Sciatic nerve (tissue), 2 donors: ENCODE measurements at regions not wholly inside any gene's neighbourhood (a gene's known extent, or its start where the extent isn't known, plus 50 kb on each side); places are given as distances from the start of the nearest gene placed in this dataset.
"Not testable (repeated sequence)": the region's sequence is repeated elsewhere in the genome, so short reads cannot be mapped to it uniquely, and the experiment has no call there.

ENCODE experiments used
- ATAC-seq: fragments of 200-7000 bp; cut with Tn5 transposase; one replicate; pipeline ENCODE4 v1.9.1; 2020; ENCODE audit warnings: mild to moderate bottlenecking, moderate library complexity
- DNase-seq: peaks from one replicate; pipeline ENCODE4 v3.0.0-alpha.2; 2020; ENCODE audit warnings: low spot score
- intact Hi-C: fragments of 100-400 bp; cut with DNase I; formaldehyde crosslinking; loops from one replicate; pipeline ENCODE4 v1.14.2; 2022
- donor health status: DM: no; HTN: no; CAD: no.
- donor health status: DM: no; HTN: no; CAD: no.

DNA sequence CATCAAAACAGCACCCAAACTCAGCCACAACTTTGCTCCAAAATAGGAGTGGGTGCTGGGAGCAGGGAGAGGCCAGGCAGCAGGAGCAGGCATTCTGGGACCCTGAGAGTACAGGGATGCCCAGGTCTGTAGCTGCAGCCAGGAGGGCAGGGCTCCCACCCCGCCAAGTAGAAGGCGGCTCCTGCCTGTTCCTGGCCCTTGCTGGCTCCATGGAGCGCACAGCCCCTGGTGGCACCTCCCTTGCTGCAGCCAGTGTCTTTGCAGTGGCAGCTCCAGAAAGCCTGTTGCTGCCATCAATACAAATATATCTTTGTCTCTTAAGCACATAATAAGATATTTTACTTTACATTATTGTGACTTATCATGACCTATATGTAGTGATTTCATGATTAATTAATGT, 1096.5 kb downstream of the FSCB start:
- DNase-seq (no peak), ATAC-seq (no peak)
- intact Hi-C loops = no loop called here

DNA sequence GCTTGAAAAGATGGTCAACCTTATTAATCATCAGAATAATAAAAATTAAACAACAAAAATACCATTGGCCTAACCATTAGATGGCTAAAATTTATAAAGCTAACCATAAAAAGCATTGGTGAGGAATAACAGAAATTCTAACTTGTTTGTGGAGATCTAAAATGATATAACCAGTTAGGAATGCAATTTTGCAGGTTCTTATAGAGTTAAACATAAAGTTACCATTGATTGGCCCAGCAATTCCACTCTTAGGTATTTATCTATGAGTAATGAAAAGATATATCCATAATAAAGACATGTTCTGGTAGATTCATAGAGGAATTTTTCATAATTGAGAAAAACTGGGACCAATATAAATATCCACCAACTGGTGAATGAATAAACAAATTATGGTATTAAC, 1098.6 kb downstream of the FSCB start:
- no peak for ATAC-seq
- intact Hi-C loops = no loop called here
- DNase-seq = no peak

DNA sequence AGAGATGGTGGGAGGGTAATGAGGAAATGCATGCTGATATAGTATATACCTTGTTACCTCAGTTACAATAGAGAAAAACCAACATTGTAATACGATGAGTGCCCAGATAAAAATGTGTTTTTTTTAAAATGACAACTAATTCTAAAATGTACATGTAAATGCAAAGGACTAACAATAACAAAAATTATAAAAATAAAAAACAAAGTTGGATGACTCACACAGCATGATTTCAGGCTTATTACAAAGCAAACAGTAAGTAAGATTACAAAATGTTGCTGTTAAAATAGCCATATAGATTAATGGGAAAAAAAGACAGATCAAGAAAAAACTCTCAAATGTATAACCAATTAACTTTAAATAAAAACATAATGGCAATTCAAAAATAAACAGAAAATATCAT, 1099.4 kb downstream of the FSCB start:
- ATAC-seq = no peak
- intact Hi-C loops = no loop called here
- DNase-seq = no peak

DNA sequence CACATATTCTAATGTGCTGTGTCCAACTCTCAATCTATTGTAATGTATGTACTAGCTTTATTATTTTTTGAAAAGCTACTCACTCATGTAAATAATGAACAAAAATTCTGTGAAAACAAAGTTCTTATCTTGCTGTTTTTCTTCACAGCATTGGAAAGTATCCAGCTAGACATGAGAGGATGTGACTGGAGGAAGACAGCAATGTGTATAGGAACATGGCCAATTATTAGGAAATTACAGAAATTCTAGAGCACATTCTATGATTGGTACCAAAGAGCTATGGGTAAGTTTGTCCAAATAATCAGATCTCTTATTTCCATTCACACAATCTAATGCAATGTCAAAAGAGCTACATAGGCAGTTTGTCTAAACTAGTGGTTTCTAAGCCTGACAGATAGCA, 1100.2 kb downstream of the FSCB start:
- DNase-seq (no peak), ATAC-seq (no peak)
- intact Hi-C loops = no loop called here

DNA sequence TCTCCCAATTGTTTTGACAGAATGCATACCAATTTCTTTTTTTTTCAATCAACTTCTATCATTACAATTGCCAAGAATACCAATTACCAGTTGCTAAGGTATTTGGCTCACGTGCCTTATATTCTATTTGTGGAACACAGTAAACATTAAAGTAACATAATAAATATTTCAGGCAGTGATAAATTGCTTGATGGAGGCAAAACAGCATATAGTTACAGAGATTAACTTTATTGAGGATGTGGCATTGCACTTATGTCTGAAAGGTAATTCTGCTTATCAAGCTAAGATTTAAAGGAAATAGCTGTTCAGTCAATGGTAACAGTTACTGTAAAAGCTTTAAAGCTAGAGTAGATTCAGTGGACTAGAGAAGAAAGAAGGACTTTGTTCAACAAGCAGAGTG, 1107.8 kb downstream of the FSCB start:
- no peak for DNase-seq
- no peak for ATAC-seq
- intact Hi-C loops = no loop called here

DNA sequence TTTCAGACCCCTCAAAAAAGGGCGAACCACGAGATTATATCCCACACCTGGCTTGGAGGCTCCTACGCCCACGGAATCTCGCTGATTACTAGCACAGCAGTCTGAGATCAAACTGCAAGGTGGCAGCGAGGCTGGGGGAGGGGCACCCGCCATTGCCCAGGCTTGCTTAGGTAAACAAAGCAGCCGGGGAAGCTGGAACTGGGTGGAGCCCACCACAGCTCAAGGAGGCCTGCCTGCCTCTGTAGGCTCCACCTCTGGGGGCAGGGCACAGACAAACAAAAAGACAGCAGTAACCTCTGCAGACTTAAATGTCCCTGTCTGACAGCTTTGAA, 1136.6 kb downstream of the FSCB start:
- intact Hi-C loops, ATAC-seq, DNase-seq: not testable (repeated sequence)

DNA sequence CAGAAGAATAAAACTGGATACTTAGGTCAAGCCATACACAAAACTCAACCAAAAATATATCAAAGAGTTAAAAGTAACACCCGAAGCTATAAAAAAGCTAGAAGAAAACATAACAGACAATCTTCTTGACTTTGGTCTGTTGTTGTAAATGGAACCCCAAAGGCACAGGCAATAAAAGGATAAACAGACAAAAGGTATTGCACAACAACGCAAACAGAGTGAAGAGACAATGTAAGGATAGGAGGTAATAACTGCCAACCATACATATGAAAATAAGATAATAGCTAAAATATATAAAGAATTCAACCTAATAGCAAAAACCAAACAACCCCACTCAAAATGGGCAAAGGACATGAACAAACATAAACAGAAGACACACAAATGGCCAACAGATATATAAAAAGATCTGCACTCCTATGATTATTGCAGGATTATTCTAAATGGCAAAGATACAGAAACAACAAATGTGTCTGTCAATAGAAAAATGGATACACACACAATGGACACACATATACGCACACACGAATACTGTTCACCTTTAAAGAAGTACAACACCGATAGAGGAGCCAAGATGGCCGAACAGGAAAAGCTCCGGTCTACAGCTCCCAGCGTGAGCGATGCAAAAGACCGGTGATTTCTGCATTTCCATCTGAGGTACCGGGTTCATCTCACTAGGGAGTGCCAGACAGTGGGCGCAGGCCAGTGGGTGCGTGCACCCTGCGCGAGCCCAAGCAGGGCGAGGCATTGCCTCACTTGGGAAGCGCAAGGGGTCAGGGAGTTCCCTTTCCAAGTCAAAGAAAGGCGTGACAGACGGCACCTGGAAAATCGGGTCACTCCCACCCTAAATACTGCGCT, 1137.1 kb downstream of the FSCB start:
- intact Hi-C loops = no loop called here
- ATAC-seq (no peak), DNase-seq (no peak)

DNA sequence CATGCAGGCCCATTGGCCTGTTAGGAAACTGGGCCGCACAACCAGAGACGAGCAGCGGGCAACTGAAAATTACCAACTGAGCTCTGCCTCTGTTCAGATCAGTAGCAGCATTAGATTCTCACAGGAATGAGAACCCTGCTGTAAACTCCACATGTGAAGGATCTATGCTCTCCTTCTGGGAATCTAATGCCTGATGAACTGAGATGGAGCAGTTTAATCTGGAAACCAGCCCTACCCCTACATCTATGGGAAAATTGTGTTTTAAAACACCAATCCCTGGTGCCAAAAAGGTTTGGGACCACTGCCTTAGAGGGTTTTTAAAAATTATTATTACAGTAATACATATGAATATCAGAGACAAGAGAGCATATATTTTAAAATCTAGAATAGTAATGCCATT, 1144.5 kb downstream of the FSCB start:
- no peak for DNase-seq
- ATAC-seq = no peak
- intact Hi-C loops = no loop called here

DNA sequence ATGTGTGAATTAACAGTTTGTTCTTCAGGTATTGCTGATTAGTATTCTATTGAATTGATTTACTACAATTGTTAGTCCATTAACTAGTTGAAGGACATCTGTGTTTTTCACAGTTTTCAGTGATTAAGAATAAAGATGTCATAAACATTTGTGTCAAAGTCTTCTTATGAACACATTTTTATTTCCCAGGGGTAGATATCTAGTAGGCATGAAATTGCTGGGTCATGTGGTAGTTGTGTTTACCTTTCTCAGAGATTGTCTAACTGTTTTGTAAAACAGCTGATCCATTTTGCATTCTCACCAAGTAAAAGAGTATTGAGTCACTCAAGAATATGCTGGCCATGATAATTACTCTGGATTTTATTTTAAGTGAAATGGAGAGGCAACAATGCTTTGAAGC, 1145.3 kb downstream of the FSCB start:
- no peak for DNase-seq
- ATAC-seq = no peak

DNA sequence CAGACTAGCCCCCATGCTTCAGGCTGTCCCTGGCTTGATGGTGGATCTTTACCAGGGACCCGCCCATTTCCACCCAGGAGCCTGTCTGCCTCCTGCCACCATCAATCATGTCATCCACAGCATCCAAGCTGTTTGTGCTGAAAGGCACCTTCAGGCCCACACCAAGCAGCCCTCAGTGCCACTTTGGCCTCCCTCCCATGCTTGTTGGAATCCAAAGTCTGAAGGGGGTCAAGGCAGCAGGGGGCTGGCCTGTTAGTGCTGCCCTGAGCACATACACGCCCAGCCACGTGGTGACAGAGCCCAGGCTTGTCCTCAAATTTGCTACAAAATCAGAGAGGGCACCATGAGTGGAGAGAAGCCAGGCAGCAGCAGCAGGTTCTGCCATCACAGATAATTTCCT, 1146.8 kb downstream of the FSCB start:
- ATAC-seq = no peak
- no peak for DNase-seq
- intact Hi-C loops = no loop called here

More for the DNA sequence above, 1145.3 kb downstream of the FSCB start:
- intact Hi-C loops = no loop called here

DNA sequence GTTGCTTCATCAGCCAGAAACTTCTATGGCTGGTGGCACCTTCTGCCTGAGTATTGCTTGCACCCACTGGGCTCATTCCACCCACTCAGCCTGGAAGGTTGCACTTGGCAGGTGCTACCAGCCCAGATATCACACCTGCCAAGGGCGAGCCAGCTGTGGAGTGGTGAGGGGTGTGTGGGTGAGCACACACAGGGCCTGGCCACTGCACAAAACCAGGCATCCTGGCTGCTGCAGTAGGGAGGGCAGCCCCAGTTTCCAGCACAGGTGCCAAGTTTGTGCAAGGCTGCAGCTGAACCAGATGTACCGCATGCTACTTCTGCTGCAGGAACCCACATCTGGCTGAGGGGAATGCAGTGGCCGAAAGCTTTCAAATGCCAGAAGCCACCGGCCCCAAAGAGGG, 1147.8 kb downstream of the FSCB start:
- ATAC-seq (no peak), DNase-seq (no peak)
- intact Hi-C loops = no loop called here

DNA sequence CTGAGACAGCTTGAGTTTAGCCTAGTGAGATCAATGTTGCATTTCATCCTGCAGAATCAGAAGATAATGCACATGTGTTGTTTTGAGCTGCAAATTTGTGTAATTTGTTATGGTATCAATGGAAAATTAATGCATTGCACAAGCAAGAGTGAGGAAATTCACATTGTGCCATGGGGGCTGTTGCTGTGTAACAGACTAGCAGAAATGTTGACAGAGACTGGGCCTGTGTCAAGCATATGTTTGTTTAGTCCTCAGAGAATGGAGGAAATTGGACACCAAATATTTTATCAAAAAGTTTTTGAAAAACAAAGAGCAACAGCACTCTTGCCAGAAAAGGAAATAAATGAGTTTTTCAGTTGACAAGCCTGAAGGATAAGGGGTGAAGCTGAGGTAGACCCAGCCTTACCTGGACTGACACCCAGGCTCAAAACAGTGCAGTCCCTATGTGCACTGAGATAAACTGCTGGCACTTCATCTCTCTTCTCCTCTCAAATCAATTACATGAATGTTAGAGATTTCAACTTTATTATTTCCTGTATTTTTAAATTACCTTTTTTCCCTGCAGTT, 1150.0 kb downstream of the FSCB start:
- ATAC-seq (no peak), DNase-seq (no peak)
- intact Hi-C loops = no loop called here

DNA sequence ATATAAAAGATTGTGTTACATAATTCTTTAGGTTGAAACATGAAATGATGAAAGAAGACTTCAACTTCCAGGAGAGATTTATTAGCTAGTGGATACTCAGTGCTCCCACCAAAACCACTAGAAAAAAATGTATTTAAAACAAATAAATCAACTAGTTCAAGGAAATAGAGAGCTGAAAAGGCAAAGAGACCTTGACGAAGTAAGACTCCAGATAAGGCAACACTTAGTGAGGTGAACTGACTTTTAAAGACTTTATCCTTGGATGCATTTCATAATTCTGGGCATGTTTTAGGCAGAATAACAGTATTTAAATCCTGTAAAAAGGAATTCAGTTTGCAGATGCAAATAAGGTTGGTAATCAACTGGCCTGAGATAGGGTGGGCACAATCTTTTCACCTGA, 1150.7 kb downstream of the FSCB start:
- no peak for ATAC-seq
- no peak for DNase-seq
- intact Hi-C loops = no loop called here

DNA sequence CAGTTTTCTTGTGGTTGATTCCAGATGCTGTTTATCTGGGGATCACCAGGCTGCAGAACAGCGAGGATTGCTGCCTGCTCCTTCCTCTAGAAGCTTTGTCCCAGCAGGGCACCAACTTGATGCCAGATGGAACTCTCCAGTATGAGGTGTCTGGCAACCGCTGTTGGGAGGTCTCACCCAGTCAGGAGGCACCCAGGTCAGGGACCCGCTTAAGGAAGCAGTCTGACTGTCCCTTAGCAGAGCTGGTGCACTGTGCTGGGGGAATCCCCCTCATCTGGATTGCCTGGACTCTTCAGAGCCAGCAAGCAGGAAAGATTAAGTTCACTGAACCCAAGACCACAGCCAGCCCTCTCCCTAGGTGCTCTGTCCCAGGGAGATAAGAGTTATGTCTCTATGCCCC, 1165.2 kb downstream of the FSCB start:
- DNase-seq (no peak), ATAC-seq (no peak)
- intact Hi-C loops = no loop called here

DNA sequence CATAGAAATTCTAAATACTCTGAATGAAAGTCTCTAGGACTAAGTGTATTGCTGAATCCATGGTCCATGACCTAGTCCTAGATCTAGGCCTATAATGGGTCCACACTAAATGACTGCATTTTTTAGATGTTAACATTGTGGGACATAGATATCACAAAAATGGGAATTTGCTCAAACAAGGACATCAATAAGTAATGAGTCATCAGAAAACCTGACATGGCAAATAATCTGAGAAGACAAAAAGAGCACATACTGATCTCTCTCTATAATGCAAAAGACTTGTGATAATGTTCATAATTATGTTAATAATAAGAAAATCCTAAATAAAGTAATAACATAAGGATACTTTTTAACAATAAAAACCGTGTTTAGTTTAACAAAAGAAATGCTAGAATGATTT, 1168.4 kb downstream of the FSCB start:
- ATAC-seq (no peak), DNase-seq (no peak)
- intact Hi-C loops = no loop called here

DNA sequence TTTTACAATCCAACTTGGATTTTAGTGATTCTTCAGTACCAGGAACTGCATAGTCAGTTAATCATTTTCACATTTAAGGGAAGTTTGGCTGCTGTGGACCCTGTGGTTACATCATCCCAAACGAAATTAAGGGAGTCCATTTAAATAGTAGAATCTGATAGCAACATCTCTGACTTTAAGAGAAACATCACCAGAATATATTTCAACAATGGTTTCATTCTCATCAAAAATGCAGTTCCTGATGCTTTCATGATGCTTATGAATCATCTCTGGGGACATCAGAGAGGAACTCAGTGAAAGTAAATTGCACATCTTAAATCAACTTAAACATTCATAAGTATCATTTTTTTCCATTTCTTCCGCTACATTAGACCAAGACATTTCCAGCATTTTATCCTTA, 1170.7 kb downstream of the FSCB start:
- ATAC-seq (no peak), DNase-seq (no peak)
- intact Hi-C loops = no loop called here

DNA sequence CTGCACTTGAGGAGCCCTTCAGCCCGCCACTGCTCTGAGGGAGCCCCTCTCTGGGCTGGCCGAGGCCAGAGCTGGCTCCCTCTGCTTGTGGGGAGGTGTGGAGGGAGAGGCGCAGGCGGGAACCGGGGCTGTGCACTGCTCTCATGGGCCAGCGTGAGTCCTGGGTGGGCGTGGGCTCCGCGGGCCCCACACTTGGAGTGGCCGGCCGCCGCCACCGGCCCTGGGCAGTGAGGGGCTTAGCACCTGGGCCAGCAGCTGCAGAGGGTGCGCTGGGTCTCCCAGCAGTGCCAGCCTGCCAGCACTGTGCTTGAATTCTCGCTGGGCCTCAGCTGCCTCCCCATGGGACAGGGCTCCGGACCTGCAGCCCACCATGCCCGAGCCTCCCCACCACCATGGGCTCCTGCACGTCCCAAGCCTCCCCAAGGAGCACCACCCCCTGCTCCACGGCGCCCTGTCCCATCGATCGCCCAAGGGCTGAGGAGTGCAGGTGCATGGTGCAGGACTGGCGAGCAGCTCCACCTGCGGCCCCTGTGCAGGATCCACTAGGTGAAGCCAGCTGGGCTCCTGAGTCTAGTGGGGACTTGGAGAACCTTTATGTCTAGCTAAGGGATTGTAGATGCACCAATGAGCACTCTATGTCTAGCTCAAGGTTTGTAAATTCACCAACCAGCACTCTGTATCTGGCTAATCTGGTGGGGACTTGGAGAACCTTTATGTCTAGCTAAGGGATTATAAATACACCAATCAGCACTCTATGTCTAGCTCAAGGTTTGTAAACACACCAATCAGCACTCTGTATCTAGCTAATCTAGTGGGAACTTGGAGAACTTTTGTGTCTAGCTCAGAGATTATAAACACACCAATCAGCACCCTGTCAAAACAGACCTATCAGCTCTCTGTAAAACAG, 1180.3 kb downstream of the FSCB start:
- ATAC-seq, DNase-seq: not testable (repeated sequence)
- intact Hi-C loops = loop anchor here (10.0 kb wide), 1 partner anchor 1632 kb away; no protein-coding TSS in a partner anchor

DNA sequence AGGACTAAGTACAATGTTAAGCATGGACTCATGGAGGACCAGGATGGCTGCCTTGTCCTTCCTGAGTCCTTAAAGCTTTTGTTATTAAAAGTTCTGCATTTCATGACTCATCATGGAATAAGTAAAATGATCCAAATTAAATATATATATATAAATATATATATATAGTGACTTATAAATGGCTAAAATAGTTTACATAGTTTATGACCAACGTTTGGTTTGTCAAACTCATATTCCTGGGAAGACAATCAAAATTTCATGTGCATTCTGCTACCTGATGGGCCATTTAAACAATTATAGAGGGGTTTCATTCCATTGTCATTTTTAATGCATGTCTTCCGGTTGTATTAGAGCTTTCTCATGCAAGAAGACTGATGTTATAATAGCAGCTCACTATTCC, 1190.7 kb downstream of the FSCB start:
- intact Hi-C loops = no loop called here
- ATAC-seq (no peak), DNase-seq (no peak)

DNA sequence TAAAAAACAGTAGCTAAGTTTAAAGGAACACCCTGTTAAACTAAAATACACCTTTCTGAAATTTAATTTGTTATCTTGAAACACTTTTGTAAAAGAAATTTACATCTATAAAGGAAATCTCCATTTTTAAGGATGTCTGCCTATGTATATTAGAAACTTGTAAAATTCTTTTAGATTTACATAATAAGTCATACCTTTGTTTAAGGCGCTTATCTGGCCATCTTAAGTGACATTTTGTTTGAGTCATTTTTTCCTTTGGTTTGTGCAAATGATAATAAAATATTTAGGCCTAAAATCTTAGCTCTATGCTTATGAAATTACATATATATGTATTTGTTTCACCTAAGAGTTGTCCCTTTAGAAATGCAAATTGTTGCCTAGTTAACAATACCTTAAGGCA, 1193.4 kb downstream of the FSCB start:
- no peak for ATAC-seq
- no peak for DNase-seq
- intact Hi-C loops = no loop called here
